ENCODE measurements at regions not wholly inside any gene's neighbourhood (a gene's known extent, or its start where the extent isn't known, plus 50 kb on each side); places are given as distances from the start of the nearest gene placed in this dataset.

DNA sequence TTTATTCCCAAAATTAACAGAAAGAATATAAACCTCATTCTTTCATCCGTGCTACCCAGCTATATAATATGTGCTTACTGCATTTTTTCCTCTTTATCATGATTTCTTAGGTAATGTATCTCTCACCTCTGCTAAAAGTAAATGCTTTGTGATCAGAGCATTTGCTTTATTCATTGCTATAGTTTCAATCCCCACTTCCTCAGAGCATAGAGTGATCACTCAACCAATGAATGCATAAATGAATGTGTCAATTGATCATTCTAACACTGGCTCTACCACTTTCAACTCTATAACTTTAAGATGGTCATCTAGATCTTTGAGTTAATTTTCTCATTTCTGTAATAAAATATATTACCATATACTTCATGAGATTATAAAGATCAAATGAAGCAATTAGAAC is 719.2 kb downstream of the CETN3 start:
- no peak for DNase-seq (ENCODE audit: low read depth)
- no peak overlapping the region for H3K4me3 ChIP-seq (ENCODE audit: control insufficient read depth, low read depth, low read length)
- TF ChIP-seq, protein P1, sequence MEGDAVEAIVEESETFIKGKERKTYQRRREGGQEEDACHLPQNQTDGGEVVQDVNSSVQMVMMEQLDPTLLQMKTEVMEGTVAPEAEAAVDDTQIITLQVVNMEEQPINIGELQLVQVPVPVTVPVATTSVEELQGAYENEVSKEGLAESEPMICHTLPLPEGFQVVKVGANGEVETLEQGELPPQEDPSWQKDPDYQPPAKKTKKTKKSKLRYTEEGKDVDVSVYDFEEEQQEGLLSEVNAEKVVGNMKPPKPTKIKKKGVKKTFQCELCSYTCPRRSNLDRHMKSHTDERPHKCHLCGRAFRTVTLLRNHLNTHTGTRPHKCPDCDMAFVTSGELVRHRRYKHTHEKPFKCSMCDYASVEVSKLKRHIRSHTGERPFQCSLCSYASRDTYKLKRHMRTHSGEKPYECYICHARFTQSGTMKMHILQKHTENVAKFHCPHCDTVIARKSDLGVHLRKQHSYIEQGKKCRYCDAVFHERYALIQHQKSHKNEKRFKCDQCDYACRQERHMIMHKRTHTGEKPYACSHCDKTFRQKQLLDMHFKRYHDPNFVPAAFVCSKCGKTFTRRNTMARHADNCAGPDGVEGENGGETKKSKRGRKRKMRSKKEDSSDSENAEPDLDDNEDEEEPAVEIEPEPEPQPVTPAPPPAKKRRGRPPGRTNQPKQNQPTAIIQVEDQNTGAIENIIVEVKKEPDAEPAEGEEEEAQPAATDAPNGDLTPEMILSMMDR (IDR thresholded peaks at IDR 0.05; ENCODE audit: control insufficient read depth, insufficient read depth, low read depth, low read length, missing control alignments) = no peak

GRCh38 chr5:89686081-89686765 is 723.3 kb downstream of the CETN3 start:
- TF ChIP-seq, protein P1 (IDR thresholded peaks at IDR 0.05; ENCODE audit: control insufficient read depth, insufficient read depth, low read depth, low read length, missing control alignments) = no peak

DNA sequence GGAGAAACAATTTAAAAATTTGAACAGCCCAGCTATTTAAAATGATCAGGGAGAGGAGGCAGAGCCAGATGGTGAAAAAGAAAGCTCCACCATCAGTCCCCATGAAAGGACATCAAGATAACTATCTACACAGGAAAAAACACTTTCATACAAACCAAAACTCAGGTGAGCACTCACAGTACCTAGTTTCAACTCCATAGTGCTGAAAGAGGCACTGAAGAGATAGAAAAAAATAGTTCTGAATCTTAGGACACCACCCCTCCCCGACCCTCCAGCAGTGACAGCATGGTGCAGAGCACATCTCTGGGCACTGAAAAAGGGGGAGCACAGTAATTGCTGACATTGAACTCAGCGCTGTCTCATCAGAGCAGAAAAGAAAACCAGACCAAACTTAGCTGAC is 732.9 kb downstream of the CETN3 start:
- DNase-seq (ENCODE audit: low read depth) = no peak
- TF ChIP-seq, protein P1 (IDR thresholded peaks at IDR 0.05; ENCODE audit: control insufficient read depth, insufficient read depth, low read depth, low read length, missing control alignments) = no peak
- no peak overlapping the region for H3K4me3 ChIP-seq (ENCODE audit: control insufficient read depth, low read depth, low read length)

More at GRCh38 chr5:89686081-89686765, 723.3 kb downstream of the CETN3 start:
- no peak overlapping the region for H3K4me3 ChIP-seq (ENCODE audit: control insufficient read depth, low read depth, low read length)
- no peak for DNase-seq (ENCODE audit: low read depth)

- DNase-seq (ENCODE audit: low read depth) = no peak
- no peak overlapping the region for H3K4me3 ChIP-seq (ENCODE audit: control insufficient read depth, low read depth, low read length)
- TF ChIP-seq, protein P1 (IDR thresholded peaks at IDR 0.05; ENCODE audit: control insufficient read depth, insufficient read depth, low read depth, low read length, missing control alignments) = no peak
Measured at GRCh38 chr5:89673019-89673418, 736.5 kb downstream of the CETN3 start.

- TF ChIP-seq, protein P1 (IDR thresholded peaks at IDR 0.05; ENCODE audit: control insufficient read depth, insufficient read depth, low read depth, low read length, missing control alignments) = no peak
- H3K4me3 ChIP-seq (ENCODE audit: control insufficient read depth, low read depth, low read length) = no peak overlapping the region
- DNase-seq (ENCODE audit: low read depth) = no peak
Measured at GRCh38 chr5:89668821-89669220, 740.7 kb downstream of the CETN3 start.

- DNase-seq (ENCODE audit: low read depth) = no peak
- no peak overlapping the region for H3K4me3 ChIP-seq (ENCODE audit: control insufficient read depth, low read depth, low read length)
- TF ChIP-seq, protein P1 (IDR thresholded peaks at IDR 0.05; ENCODE audit: control insufficient read depth, insufficient read depth, low read depth, low read length, missing control alignments) = no peak
Measured at GRCh38 chr5:89662499-89662898, 747.1 kb downstream of the CETN3 start.

Measured in AG09309 (cell line).